Upper lobe of right lung (tissue), 1 donor: ENCODE measurements at regions not wholly inside any gene's neighbourhood (a gene's known extent, or its start where the extent isn't known, plus 50 kb on each side); places are given as distances from the start of the nearest gene placed in this dataset.

ENCODE experiments used
- ATAC-seq: fragments of 200-7000 bp; cut with Tn5 transposase; one replicate; pipeline ENCODE4 v1.9.1; 2020; ENCODE audit warnings: mild to moderate bottlenecking, moderate library complexity
- DNase-seq: peaks from one replicate; pipeline ENCODE4 v3.0.0-alpha.2; 2020
- H3K27ac ChIP-seq: fragments of 200-600 bp; one replicate; pipeline ENCODE4 v1.8.0; 2022
- H3K27me3 ChIP-seq: fragments of 200-600 bp; one replicate; pipeline ENCODE4 v1.8.0; 2022; ENCODE audit warnings: mild to moderate bottlenecking
- H3K36me3 ChIP-seq: fragments of 200-600 bp; one replicate; pipeline ENCODE4 v1.8.0; 2022
- H3K4me1 ChIP-seq: fragments of 200-600 bp; one replicate; pipeline ENCODE4 v1.8.0; 2022
- H3K4me3 ChIP-seq: fragments of 200-600 bp; one replicate; pipeline ENCODE4 v1.8.0; 2022; ENCODE audit warnings: mild to moderate bottlenecking
- H3K9me3 ChIP-seq: fragments of 200-600 bp; one replicate; pipeline ENCODE4 v1.8.0; 2022
- CTCF ChIP-seq: fragments of 200-600 bp; IDR thresholded peaks from one replicate; pipeline ENCODE4 v1.8.0; 2022; ENCODE audit warnings: antibody characterized with exemption
- intact Hi-C: fragments of 100-400 bp; cut with DNase I; formaldehyde crosslinking; loops from one replicate; pipeline ENCODE4 v1.11.0; 2022
- donor health status: DM: no; HTN: yes; CAD: no; lungs with severe emphysema.

GRCh38 chr20:48049171-48049570 is 263.9 kb upstream of the SULF2 start:
- ATAC-seq: no peak
- Histone ChIP-seq H3K27me3 (no peaks in the 10 kb centered on the region), H3K36me3 (no peaks in the 10 kb centered on the region), H3K4me3 (no peak overlapping the region), H3K9me3 (no peaks in the 10 kb centered on the region), H3K4me1 (no peaks in the 10 kb centered on the region), H3K27ac (no peak overlapping the region)
- no peak for TF ChIP-seq CTCF
- intact Hi-C loops: no loop called here
- DNase-seq: no peak

DNA sequence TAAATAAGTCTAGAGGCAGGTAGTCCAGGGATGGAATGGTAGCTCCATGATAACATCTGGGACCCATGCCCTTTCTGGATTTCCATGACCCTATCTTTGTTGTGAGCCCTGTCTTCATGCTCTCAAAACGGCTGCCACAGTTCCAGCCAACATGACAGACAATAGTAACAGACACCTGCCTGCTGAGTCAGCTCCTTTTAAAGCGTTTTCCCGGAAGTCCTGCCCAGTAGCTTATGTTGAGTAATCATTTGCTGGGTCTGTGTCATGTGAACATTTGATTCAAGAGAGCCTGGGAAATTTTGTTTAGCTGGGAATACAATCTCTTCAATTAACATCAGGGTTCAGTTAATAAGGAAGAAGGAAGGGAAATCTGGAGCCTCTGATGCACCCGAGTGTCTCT is 262.2 kb upstream of the SULF2 start:
- H3K4me1 ChIP-seq: no peaks in the 10 kb centered on the region
- ATAC-seq (no peak), DNase-seq (no peak)
- H3K4me3 ChIP-seq: no peak overlapping the region
- H3K27me3 ChIP-seq: no peaks in the 10 kb centered on the region
- no peak overlapping the region for H3K27ac ChIP-seq
- H3K36me3 ChIP-seq: no peaks in the 10 kb centered on the region
- no peak for TF ChIP-seq CTCF
- H3K9me3 ChIP-seq: no peaks in the 10 kb centered on the region
- intact Hi-C loops: no loop called here

DNA sequence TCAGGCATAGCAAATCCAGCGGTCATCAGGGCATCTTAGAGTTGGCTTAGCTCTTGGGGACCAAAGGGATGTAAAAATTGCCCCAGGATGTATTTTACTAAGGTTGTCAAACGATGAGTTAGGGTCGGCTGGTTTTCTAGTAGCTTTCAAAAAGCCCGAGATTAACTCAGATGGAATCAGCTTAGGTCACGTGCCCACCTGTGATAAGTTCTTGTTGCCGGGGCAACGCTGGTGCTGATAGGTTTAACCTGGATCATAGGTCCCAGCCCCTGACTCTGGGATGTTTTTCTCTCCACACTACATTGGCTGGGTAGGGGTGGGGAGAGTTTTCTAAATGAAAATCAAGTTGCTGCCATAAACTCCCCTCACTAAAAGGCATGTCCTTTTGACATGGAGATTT is 257.3 kb upstream of the SULF2 start:
- intact Hi-C loops: no loop called here
- H3K4me1 ChIP-seq: no peaks in the 10 kb centered on the region
- no peaks in the 10 kb centered on the region for H3K27me3 ChIP-seq
- no peak overlapping the region for H3K4me3 ChIP-seq
- ATAC-seq (no peak), DNase-seq (no peak)
- H3K9me3 ChIP-seq: no peaks in the 10 kb centered on the region
- no peaks in the 10 kb centered on the region for H3K36me3 ChIP-seq
- no peak for TF ChIP-seq CTCF
- no peak overlapping the region for H3K27ac ChIP-seq

GRCh38 chr20:48041078-48041780 is 255.9 kb upstream of the SULF2 start:
- no peaks in the 10 kb centered on the region for H3K27me3 ChIP-seq
- H3K4me3 ChIP-seq: no peak overlapping the region
- TF ChIP-seq CTCF: no peak
- H3K27ac ChIP-seq: no peak overlapping the region
- ATAC-seq (no peak), DNase-seq (no peak)
- no peaks in the 10 kb centered on the region for H3K9me3 ChIP-seq
- no peaks in the 10 kb centered on the region for H3K36me3 ChIP-seq
- intact Hi-C loops: no loop called here
- peaks cover 5% of the 10 kb centered on the region for H3K4me1 ChIP-seq

- no peak overlapping the region for H3K27ac ChIP-seq
- intact Hi-C loops: no loop called here
- no peak for ATAC-seq
Observed at GRCh38 chr20:48040491-48040890, 255.2 kb upstream of the SULF2 start.

More at GRCh38 chr20:48040491-48040890, 255.2 kb upstream of the SULF2 start:
- H3K36me3 ChIP-seq: no peaks in the 10 kb centered on the region
- peaks cover 5% of the 10 kb centered on the region for H3K4me1 ChIP-seq
- no peak for TF ChIP-seq CTCF
- DNase-seq: no peak
- no peaks in the 10 kb centered on the region for H3K27me3 ChIP-seq
- H3K4me3 ChIP-seq: no peak overlapping the region
- no peaks in the 10 kb centered on the region for H3K9me3 ChIP-seq
